ENCODE measurements at regions not wholly inside any gene's neighbourhood (a gene's known extent, or its start where the extent isn't known, plus 50 kb on each side); places are given as distances from the start of the nearest gene placed in this dataset.

DNA sequence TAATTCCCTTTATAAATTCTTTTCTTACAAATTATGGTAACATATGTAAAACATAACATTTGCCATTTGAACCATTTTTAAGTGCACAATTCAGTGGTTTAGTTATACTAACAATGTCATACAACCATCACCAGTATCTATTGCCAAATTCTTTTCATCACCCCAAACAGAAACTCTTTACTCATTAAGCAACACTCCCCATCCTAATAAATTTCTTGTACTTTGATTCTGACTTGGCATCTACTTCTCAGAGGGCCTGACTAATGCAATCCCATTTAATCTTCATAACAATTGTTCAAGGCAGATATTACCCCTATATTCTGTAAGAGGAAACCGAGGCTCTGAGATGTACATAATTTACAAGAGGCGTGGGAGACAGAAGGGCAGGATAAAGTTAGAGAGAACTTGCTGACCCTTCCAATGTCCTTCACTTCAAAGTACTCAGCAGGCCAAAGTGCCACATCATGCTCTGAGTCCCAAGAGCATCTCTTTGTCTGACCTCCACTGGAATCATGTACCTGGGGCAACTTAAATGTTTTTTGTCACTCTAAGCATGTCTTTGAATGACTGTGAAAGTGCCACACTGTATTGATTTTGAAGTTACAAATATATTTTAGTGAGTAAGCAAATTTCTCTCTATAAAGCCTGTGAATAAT lies 255.3 kb downstream of the KIF4B start:
- H3K27ac ChIP-seq, result no peak overlapping the region
- TF ChIP-seq, protein P1, sequence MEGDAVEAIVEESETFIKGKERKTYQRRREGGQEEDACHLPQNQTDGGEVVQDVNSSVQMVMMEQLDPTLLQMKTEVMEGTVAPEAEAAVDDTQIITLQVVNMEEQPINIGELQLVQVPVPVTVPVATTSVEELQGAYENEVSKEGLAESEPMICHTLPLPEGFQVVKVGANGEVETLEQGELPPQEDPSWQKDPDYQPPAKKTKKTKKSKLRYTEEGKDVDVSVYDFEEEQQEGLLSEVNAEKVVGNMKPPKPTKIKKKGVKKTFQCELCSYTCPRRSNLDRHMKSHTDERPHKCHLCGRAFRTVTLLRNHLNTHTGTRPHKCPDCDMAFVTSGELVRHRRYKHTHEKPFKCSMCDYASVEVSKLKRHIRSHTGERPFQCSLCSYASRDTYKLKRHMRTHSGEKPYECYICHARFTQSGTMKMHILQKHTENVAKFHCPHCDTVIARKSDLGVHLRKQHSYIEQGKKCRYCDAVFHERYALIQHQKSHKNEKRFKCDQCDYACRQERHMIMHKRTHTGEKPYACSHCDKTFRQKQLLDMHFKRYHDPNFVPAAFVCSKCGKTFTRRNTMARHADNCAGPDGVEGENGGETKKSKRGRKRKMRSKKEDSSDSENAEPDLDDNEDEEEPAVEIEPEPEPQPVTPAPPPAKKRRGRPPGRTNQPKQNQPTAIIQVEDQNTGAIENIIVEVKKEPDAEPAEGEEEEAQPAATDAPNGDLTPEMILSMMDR (conservative IDR thresholded peaks at IDR 0.05), result no peak

DNA sequence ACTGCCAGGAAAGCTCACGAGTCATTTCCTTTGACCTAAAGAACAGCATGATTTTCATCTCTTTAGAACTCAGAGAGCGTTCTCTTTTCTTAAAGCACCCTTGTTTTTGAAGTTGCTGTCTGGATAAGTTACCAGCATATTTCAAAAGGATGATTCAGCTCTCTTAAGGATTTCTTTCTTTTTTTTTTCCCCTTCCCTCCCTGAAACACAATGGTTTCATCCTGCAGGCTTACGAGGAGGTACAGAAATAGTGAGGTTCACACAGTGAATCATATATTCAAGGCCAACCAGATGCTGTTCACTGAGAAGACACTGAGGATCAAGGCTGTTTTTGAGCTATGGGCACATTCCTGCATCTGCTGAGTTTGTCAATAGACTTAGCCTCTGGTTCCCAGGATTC lies 257.2 kb downstream of the KIF4B start:
- no peak overlapping the region for H3K27ac ChIP-seq
- TF ChIP-seq, protein P1 (conservative IDR thresholded peaks at IDR 0.05), result no peak

DNA sequence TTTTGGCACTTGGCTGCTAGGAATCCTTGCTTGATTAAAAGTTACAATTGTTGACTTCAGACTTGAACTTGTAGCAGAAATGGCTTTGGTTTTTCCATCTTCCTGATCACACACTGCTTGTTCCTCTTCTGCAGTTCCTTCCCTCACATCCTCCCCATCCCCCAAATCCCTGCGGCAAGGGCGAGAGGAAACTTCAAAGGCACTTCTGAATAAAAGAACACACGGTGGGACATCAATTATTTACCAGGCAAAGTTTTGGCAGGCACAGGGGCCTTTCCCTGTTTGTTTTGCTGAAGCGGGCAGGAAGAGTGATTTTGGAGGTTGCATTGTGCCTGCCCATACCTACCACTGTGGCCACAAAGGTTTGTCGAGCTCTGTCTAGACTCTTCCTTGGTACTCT lies 260.9 kb downstream of the KIF4B start:
- TF ChIP-seq, protein P1 (conservative IDR thresholded peaks at IDR 0.05), result no peak
- H3K27ac ChIP-seq, result peak overlapping the region; percentile 61

DNA sequence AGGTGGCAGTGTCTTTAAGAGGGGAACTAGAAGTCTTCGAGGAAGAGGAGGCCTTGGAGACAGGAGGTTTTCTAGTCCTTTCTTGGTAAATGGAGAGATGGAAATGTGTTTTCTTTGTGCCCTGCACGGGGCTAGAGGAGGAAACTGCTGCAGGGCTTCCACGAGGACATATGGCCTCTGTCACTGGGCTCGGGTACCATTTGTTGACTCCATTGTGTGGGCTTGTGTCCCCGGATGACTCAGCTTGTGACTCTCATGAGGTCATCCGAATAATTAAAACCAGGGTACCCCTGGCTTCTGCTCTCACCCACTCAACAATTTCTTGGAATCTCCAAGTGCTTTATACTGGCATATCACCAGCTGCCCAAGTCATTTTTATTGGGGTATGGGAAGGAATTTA lies 261.7 kb downstream of the KIF4B start:
- peak overlapping the region; percentile 61 for H3K27ac ChIP-seq
- TF ChIP-seq, protein P1 (conservative IDR thresholded peaks at IDR 0.05), result no peak

DNA sequence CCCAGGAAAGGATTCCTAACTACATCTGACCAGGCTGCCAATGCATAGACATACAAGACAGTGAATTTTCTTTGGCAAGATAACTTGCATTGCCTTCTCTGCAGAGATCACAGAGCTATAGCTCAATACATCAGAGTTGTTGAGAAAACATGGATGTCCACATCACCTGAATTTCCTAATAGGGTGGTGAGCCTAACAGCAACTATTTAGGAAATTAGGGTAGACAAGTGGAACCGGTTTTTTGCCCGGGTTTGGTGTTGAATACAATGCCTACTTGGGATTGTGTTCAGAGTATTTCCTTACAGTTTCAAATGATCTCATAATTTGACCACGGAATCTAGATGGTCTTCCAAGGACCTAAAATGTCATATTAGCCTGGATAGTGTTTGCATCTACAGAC lies 262.7 kb downstream of the KIF4B start:
- TF ChIP-seq, protein P1 (conservative IDR thresholded peaks at IDR 0.05), result no peak
- H3K27ac ChIP-seq, result no peak overlapping the region

DNA sequence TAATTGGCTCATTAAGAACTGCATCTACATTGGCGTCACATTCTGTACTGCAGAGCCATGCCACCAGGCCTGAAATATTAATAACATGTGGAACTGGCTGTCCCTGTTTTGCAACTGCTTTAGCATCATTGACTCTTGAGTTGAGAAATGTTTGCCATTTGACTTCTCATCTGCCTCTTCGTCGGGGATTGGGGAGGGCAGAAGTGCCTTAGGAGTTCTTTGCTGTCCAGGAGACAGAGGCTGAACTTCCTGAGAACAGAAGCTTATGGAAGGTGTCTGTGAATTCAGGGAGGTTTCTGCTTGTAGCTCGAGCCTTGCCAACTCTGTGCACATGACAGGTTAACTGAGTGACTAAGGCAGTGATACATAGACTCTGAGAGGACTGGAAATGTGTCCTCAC lies 265.0 kb downstream of the KIF4B start:
- no peak overlapping the region for H3K27ac ChIP-seq
- TF ChIP-seq, protein P1 (conservative IDR thresholded peaks at IDR 0.05), result no peak

DNA sequence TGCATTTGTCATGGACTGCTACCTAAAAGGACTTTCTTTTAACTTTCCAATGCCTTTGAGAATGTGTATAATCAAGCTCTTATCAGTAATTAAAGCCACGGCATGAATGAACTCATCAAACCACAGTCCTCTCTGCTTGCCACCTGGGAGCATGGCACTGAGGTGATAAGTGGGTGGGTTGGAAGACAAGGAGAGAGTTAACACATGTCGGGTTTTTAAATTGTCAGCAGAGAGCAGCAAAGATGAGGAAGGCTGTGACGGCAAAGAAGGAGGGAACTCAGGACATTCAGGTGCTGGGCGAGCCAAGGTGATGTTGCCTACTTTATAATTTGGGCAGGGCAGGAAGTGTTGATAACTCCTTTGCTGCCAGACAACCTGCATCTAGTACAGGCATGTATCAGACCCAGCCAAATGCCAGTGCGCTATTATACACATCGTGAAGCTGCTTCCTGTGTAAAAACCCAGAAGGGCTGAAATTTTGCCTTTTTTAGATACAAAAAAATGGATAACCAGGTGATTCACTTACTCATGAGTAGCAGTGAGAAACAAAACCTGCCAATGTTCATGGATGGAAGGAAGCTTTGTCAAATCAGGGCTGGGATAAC lies 269.1 kb downstream of the KIF4B start:
- TF ChIP-seq, protein P1 (conservative IDR thresholded peaks at IDR 0.05), result no peak
- H3K27ac ChIP-seq, result no peak overlapping the region
